HEK293 (cell line): ENCODE measurements at regions not wholly inside any gene's neighbourhood (a gene's known extent, or its start where the extent isn't known, plus 50 kb on each side); places are given as distances from the start of the nearest gene placed in this dataset.

Experiments used
- CTCF ChIA-PET: fragments of 350-600 bp; formaldehyde crosslinking; extraction: SDS; loops from one replicate; lab custom pipeline; 2021; ENCODE audit warnings: antibody characterized with exemption; lab: Yijun Ruan, JAX
- POLR2A ChIA-PET: fragments of 300-600 bp; formaldehyde crosslinking; extraction: SDS; loops from one replicate; lab custom pipeline; 2020; ENCODE audit warnings: antibody characterized with exemption, inconsistent platforms; lab: Yijun Ruan, JAX
- H3K27ac ChIP-seq: fragments of 200-500 bp; sonication (Bioruptor generic); 2 replicates; pipeline ENCODE4 v1.5.1; 2014; ENCODE audit warnings: low read depth, low read length, control low read depth, inconsistent platforms; ENCODE audit errors: extremely low read depth
- H3K36me3 ChIP-seq, 2 experiments: fragments of 200-500 bp in 1 of 2; sonication (Bioruptor generic) in 1 of 2; 1 replicate in 1 of 2; 2 replicates in 1 of 2; pipeline ENCODE4 v1.5.1; 2014 to 2017; ENCODE audit warnings: inconsistent platforms in 2 of 2, low read length in 2 of 2; ENCODE audit not compliant: control insufficient read depth in 2 of 2, insufficient read depth in 1 of 2
- H3K4me1 ChIP-seq: fragments of 200-500 bp; sonication (Bioruptor generic); 2 replicates; pipeline ENCODE4 v1.5.1; 2014; ENCODE audit warnings: mild to moderate bottlenecking, low read length, inconsistent platforms; ENCODE audit not compliant: control insufficient read depth, insufficient read depth
- H3K4me3 ChIP-seq: 2 replicates; pipeline ENCODE4 v1.5.1; 2011; ENCODE audit warnings: low read depth, mild to moderate bottlenecking, control low read depth, low read length, moderate library complexity
- H3K9me3 ChIP-seq: fragments of 200-500 bp; sonication (Bioruptor generic); 2 replicates; pipeline ENCODE4 v1.5.1; 2014; ENCODE audit warnings: low read depth, low read length, inconsistent platforms; ENCODE audit not compliant: control insufficient read depth, insufficient read depth
- GLI2 ChIP-seq: fragments of 450-650 bp; formaldehyde crosslinking; IDR thresholded peaks from 2 replicates; pipeline ENCODE4; 2017; ENCODE audit warnings: missing biosample characterization, missing genetic modification characterization, low read depth, borderline replicate concordance
- HIC1 ChIP-seq: fragments of 450-650 bp; formaldehyde crosslinking; IDR thresholded peaks from 2 replicates; pipeline ENCODE4 v1.5.1; 2016; ENCODE audit warnings: missing biosample characterization, missing genetic modification characterization
- KLF1 ChIP-seq: fragments of 450-650 bp; formaldehyde crosslinking; IDR thresholded peaks from 2 replicates; pipeline ENCODE4 v1.5.1; 2016; ENCODE audit warnings: missing biosample characterization, missing genetic modification characterization
- KLF9 ChIP-seq: fragments of 450-650 bp; formaldehyde crosslinking; IDR thresholded peaks from 2 replicates; pipeline ENCODE4 v1.5.1; 2016; ENCODE audit warnings: missing biosample characterization, missing genetic modification characterization, low read depth
- SP3 ChIP-seq: fragments of 450-650 bp; formaldehyde crosslinking; IDR thresholded peaks from 2 replicates; pipeline ENCODE4 v1.5.1; 2016; ENCODE audit warnings: missing biosample characterization, missing genetic modification characterization
- YY1 ChIP-seq: fragments of 450-650 bp; formaldehyde crosslinking; IDR thresholded peaks from 2 replicates; pipeline ENCODE4 v1.5.1; 2018; ENCODE audit warnings: missing biosample characterization, missing genetic modification characterization
- ZFP41 ChIP-seq: fragments of 450-650 bp; formaldehyde crosslinking; IDR thresholded peaks from 2 replicates; pipeline ENCODE4 v1.5.1; 2016; ENCODE audit warnings: missing biosample characterization, missing genetic modification characterization, borderline replicate concordance
- ZNF121 ChIP-seq: fragments of 450-650 bp; formaldehyde crosslinking; IDR thresholded peaks from 2 replicates; pipeline ENCODE4 v1.5.1; 2016; ENCODE audit warnings: missing biosample characterization, missing genetic modification characterization
- ZNF155 ChIP-seq: fragments of 450-650 bp; formaldehyde crosslinking; IDR thresholded peaks from 2 replicates; pipeline ENCODE4 v1.5.1; 2016; ENCODE audit warnings: missing biosample characterization, missing genetic modification characterization
- ZNF16 ChIP-seq: fragments of 450-650 bp; formaldehyde crosslinking; IDR thresholded peaks from 2 replicates; pipeline ENCODE4 v1.5.1; 2016; ENCODE audit warnings: low read depth, missing biosample characterization, missing genetic modification characterization
- ZNF169 ChIP-seq: fragments of 450-650 bp; formaldehyde crosslinking; IDR thresholded peaks from 2 replicates; pipeline ENCODE4 v1.5.1; 2016; ENCODE audit warnings: missing biosample characterization, missing genetic modification characterization
- ZNF2 ChIP-seq: fragments of 450-650 bp; formaldehyde crosslinking; IDR thresholded peaks from 2 replicates; pipeline ENCODE4 v1.5.1; 2016; ENCODE audit warnings: missing biosample characterization, missing genetic modification characterization
- ZNF248 ChIP-seq: fragments of 450-650 bp; formaldehyde crosslinking; IDR thresholded peaks from 2 replicates; pipeline ENCODE4 v1.5.1; 2017; ENCODE audit warnings: missing biosample characterization, missing genetic modification characterization
- ZNF518A ChIP-seq: fragments of 450-650 bp; formaldehyde crosslinking; conservative IDR thresholded peaks from 2 replicates; pipeline ENCODE4 v1.5.1; 2016; ENCODE audit warnings: low read depth, missing biosample characterization, missing genetic modification characterization
- ZNF544 ChIP-seq: fragments of 450-650 bp; formaldehyde crosslinking; IDR thresholded peaks from 2 replicates; pipeline ENCODE4 v1.5.0; 2017; ENCODE audit warnings: missing biosample characterization, missing genetic modification characterization
- ZNF670 ChIP-seq: fragments of 450-650 bp; formaldehyde crosslinking; IDR thresholded peaks from 2 replicates; pipeline ENCODE4 v1.5.1; 2016; ENCODE audit warnings: missing biosample characterization, missing genetic modification characterization, low read depth
- TF ChIP-seq, protein P1 (sequence below): fragments of 450-650 bp; formaldehyde crosslinking; optimal IDR thresholded peaks from 2 replicates; pipeline ENCODE3; 2016; ENCODE audit warnings: missing biosample characterization, mild to moderate bottlenecking, missing genetic modification characterization
- TF ChIP-seq, protein P2 (sequence below): fragments of 450-650 bp; formaldehyde crosslinking; IDR thresholded peaks from 2 replicates; pipeline ENCODE4 v1.5.1; 2016; ENCODE audit warnings: missing biosample characterization, missing genetic modification characterization
- TF ChIP-seq, protein P3 (sequence below): fragments of 450-650 bp; formaldehyde crosslinking; IDR thresholded peaks from 2 replicates; pipeline ENCODE4 v1.5.1; 2016; ENCODE audit warnings: missing biosample characterization, missing genetic modification characterization

DNA sequence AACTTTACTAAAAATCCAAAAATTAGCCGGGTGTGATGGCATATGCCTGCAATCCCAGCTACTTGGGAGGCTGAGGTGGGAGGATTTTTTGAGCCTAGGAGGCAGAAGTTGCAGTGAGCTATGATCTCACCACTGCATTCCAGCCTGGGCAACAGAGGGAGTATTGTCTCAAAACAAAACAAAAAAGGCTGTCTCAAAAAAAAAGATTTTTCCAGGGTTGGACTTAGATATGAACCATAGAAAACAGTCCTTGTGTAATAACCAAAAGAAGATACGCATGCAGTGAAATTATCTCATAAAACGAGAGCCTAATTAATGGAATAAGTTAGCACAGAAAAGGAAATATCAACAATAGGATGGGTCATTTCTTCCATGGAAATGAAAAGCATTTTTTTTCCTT is 320.4 kb upstream of the RASGRP1 start (continued):
- TF ChIP-seq, protein P1, sequence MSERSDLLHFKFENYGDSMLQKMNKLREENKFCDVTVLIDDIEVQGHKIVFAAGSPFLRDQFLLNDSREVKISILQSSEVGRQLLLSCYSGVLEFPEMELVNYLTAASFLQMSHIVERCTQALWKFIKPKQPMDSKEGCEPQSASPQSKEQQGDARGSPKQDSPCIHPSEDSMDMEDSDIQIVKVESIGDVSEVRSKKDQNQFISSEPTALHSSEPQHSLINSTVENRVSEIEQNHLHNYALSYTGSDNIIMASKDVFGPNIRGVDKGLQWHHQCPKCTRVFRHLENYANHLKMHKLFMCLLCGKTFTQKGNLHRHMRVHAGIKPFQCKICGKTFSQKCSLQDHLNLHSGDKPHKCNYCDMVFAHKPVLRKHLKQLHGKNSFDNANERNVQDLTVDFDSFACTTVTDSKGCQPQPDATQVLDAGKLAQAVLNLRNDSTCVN (tag by site-specific recombination): no peak
- TF ChIP-seq, protein P2, sequence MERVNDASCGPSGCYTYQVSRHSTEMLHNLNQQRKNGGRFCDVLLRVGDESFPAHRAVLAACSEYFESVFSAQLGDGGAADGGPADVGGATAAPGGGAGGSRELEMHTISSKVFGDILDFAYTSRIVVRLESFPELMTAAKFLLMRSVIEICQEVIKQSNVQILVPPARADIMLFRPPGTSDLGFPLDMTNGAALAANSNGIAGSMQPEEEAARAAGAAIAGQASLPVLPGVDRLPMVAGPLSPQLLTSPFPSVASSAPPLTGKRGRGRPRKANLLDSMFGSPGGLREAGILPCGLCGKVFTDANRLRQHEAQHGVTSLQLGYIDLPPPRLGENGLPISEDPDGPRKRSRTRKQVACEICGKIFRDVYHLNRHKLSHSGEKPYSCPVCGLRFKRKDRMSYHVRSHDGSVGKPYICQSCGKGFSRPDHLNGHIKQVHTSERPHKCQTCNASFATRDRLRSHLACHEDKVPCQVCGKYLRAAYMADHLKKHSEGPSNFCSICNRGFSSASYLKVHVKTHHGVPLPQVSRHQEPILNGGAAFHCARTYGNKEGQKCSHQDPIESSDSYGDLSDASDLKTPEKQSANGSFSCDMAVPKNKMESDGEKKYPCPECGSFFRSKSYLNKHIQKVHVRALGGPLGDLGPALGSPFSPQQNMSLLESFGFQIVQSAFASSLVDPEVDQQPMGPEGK (tag by site-specific recombination): no peak
- TF ChIP-seq ZNF670 (no peak), ZFP41 (no peak), KLF9 (no peak), ZNF518A (tag by site-specific recombination) (no peak)
- TF ChIP-seq, all 188 proteins: peak for 0

DNA sequence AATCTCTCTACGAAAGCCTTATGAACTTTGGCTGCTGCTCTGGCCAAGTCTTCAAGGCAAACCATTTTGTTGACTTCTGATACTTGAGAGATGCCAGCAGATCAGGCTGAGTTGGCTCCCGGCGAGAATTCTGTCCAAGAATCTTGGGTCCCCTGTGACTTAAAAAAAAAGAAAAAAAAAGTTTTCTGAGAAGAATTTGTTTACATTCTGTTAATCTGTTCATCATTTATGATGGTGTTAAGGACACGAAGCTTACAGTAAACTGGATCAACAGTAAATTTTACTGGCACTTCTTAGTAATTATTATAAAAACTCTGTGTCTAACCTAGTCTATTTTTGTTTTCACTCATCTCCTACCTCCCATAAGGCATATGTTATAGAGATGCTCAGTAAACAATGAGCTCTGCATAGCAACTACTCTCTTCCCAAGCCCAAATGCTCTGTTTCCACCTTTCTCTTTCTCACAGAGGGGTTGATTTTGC is 320.9 kb upstream of the RASGRP1 start:
- CTCF ChIA-PET: no interaction called here

GRCh38 chr15:38886315-38887163 is 321.9 kb upstream of the RASGRP1 start:
- H3K27ac ChIP-seq: no peak overlapping the region
- TF ChIP-seq ZNF121 (no peak), GLI2 (tag by site-specific recombination) (no peak), ZNF544 (tag by site-specific recombination) (no peak), ZNF248 (tag by site-specific recombination) (no peak), SP3 (tag by site-specific recombination) (no peak), ZNF155 (tag by site-specific recombination) (no peak), KLF1 (tag by site-specific recombination) (no peak), ZNF2 (tag by site-specific recombination) (no peak), YY1 (no peak)
- TF ChIP-seq, protein P3, sequence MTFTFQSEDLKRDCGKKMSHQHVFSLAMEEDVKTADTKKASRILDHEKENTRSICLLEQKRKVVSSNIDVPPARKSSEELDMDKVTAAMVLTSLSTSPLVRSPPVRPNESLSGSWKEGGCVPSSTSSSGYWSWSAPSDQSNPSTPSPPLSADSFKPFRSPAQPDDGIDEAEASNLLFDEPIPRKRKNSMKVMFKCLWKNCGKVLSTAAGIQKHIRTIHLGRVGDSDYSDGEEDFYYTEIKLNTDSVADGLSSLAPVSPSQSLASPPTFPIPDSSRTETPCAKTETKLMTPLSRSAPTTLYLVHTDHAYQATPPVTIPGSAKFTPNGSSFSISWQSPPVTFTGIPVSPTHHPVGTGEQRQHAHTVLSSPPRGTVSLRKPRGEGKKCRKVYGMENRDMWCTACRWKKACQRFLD (tag by site-specific recombination): no peak

More for the DNA sequence above, 320.9 kb upstream of the RASGRP1 start:
- no peak for TF ChIP-seq HIC1 (tag by site-specific recombination)
- no peak for TF ChIP-seq ZNF16 (tag by site-specific recombination)
- no peak for TF ChIP-seq ZNF169 (tag by site-specific recombination)
- H3K4me3 ChIP-seq: no peak overlapping the region
- H3K9me3 ChIP-seq: no peaks in the 10 kb centered on the region
- H3K27ac ChIP-seq: no peak overlapping the region
- POLR2A ChIA-PET: no interaction called here
- no peaks in the 10 kb centered on the region for H3K36me3 ChIP-seq
- H3K4me1 ChIP-seq: no peaks in the 10 kb centered on the region

More at GRCh38 chr15:38886315-38887163, 321.9 kb upstream of the RASGRP1 start:
- no peak overlapping the region for H3K4me3 ChIP-seq
- POLR2A ChIA-PET: no interaction called here
- no peaks in the 10 kb centered on the region for H3K4me1 ChIP-seq
- no peaks in the 10 kb centered on the region for H3K36me3 ChIP-seq
- CTCF ChIA-PET: no interaction called here
- no peaks in the 10 kb centered on the region for H3K9me3 ChIP-seq
